ENCODE measurements at regions not wholly inside any gene's neighbourhood (a gene's known extent, or its start where the extent isn't known, plus 50 kb on each side); places are given as distances from the start of the nearest gene placed in this dataset.

GRCh38 chr7:106392144-106392543 is 107.4 kb upstream of the NAMPT start:
- no peak overlapping the region for H3K4me3 ChIP-seq (ENCODE audit: control extremely low read depth in 1 of 5, extremely low read depth in 1 of 5, insufficient read depth in 1 of 5, low read depth in 2 of 5, low read length in 4 of 5)
- DNase-seq (no peak), ATAC-seq (ENCODE audit: low read depth) (no peak)
- no peak overlapping the region for H2AFZ ChIP-seq (ENCODE audit: insufficient read depth, low read depth, low read length, poor library complexity, severe bottlenecking)
- CTCF ChIA-PET, result no interaction called here
- H3K4me3 Mint-ChIP-seq, result no peak overlapping the region
- no peaks in the 10 kb centered on the region for H3K9me3 ChIP-seq (ENCODE audit: control extremely low read depth in 1 of 3, control insufficient read depth in 2 of 3, insufficient read depth in 1 of 3, low read length in 2 of 3)
- H3K9ac ChIP-seq (ENCODE audit: low read length), result no peak overlapping the region
- no peaks in the 10 kb centered on the region for H3K36me3 ChIP-seq (replicated peaks in 1 of 2; ENCODE audit: control extremely low read depth in 1 of 2, control insufficient read depth in 1 of 2, extremely low read depth in 1 of 2, insufficient read depth in 2 of 2, low read length in 1 of 2)
- TF ChIP-seq EZH2 (IDR thresholded peaks at IDR 0.05; ENCODE audit: borderline replicate concordance, insufficient read depth, low read depth, low read length, poor library complexity, severe bottlenecking) (no peak), CTCF (IDR thresholded peaks at IDR 0.05) (no peak)
- no peaks in the 10 kb centered on the region for H3K4me1 ChIP-seq (ENCODE audit: control insufficient read depth in 2 of 2, insufficient read depth in 2 of 2, low read length in 2 of 2)
- no peak overlapping the region for H3K27ac Mint-ChIP-seq
- POLR2A ChIA-PET, result no interaction called here
- WGBS (ENCODE audit: insufficient coverage), result 100% methylated on average over 2 of the region's 4 CpGs
- no peak overlapping the region for H3K27ac ChIP-seq (ENCODE audit: low read length in 2 of 2)
- H3K27me3 ChIP-seq (replicated peaks in 1 of 4; ENCODE audit: control extremely low read depth in 1 of 4, control insufficient read depth in 3 of 4, insufficient read depth in 4 of 4, low read length in 3 of 4), result peaks cover 0 to 7% (median 2%) of the 10 kb centered on the region in 4 experiments
- peaks cover 27% of the 10 kb centered on the region for H3K27me3 Mint-ChIP-seq
- intact Hi-C loops (cut with micrococcal nuclease), result no loop called here
- no peaks in the 10 kb centered on the region for H3K79me2 ChIP-seq (ENCODE audit: control insufficient read depth, insufficient read depth, low read length)
- no peaks in the 10 kb centered on the region for H3K9me3 Mint-ChIP-seq (ENCODE audit: insufficient read depth)
- H3K4me1 Mint-ChIP-seq, result no peaks in the 10 kb centered on the region
- H4K20me1 ChIP-seq (ENCODE audit: control insufficient read depth, insufficient read depth, low read length, poor library complexity, severe bottlenecking), result no peaks in the 10 kb centered on the region
- no peak overlapping the region for H3K4me2 ChIP-seq (replicated peaks; ENCODE audit: low read depth, low read length, poor library complexity, severe bottlenecking)

GRCh38 chr7:106386958-106387357 is 102.2 kb upstream of the NAMPT start:
- no peak overlapping the region for H3K4me3 Mint-ChIP-seq
- Histone ChIP-seq H3K9ac (ENCODE audit: low read length) (no peak overlapping the region), H3K9me3 (ENCODE audit: control extremely low read depth in 1 of 3, control insufficient read depth in 2 of 3, insufficient read depth in 1 of 3, low read length in 2 of 3) (no peaks in the 10 kb centered on the region), H4K20me1 (ENCODE audit: control insufficient read depth, insufficient read depth, low read length, poor library complexity, severe bottlenecking) (no peaks in the 10 kb centered on the region), H2AFZ (ENCODE audit: insufficient read depth, low read depth, low read length, poor library complexity, severe bottlenecking) (no peak overlapping the region), H3K27me3 (replicated peaks in 1 of 4; ENCODE audit: control extremely low read depth in 1 of 4, control insufficient read depth in 3 of 4, insufficient read depth in 4 of 4, low read length in 3 of 4) (peaks cover 0 to 2% (median under 1%) of the 10 kb centered on the region in 4 experiments), H3K4me3 (ENCODE audit: control extremely low read depth in 1 of 5, extremely low read depth in 1 of 5, insufficient read depth in 1 of 5, low read depth in 2 of 5, low read length in 4 of 5) (no peak overlapping the region), H3K27ac (ENCODE audit: low read length in 2 of 2) (no peak overlapping the region), H3K79me2 (ENCODE audit: control insufficient read depth, insufficient read depth, low read length) (no peaks in the 10 kb centered on the region), H3K4me2 (replicated peaks; ENCODE audit: low read depth, low read length, poor library complexity, severe bottlenecking) (no peak overlapping the region), H3K36me3 (replicated peaks in 1 of 2; ENCODE audit: control extremely low read depth in 1 of 2, control insufficient read depth in 1 of 2, extremely low read depth in 1 of 2, insufficient read depth in 2 of 2, low read length in 1 of 2) (no peaks in the 10 kb centered on the region), H3K4me1 (ENCODE audit: control insufficient read depth in 2 of 2, insufficient read depth in 2 of 2, low read length in 2 of 2) (no peaks in the 10 kb centered on the region)
- TF ChIP-seq CTCF (IDR thresholded peaks at IDR 0.05), result no peak
- no peaks in the 10 kb centered on the region for H3K9me3 Mint-ChIP-seq (ENCODE audit: insufficient read depth)
- CTCF ChIA-PET, result interaction anchor here (1.6 kb wide), 1 partner anchor 15 kb away, joined by 3 read pairs; no protein-coding TSS in a partner anchor
- ATAC-seq (ENCODE audit: low read depth) (no peak), DNase-seq (no peak)
- peaks cover 3% of the 10 kb centered on the region for H3K27me3 Mint-ChIP-seq
- no peaks in the 10 kb centered on the region for H3K4me1 Mint-ChIP-seq
- H3K27ac Mint-ChIP-seq, result no peak overlapping the region
- WGBS (ENCODE audit: insufficient coverage), result 96% methylated on average over 5 of the region's 5 CpGs
- intact Hi-C loops (cut with micrococcal nuclease), result no loop called here
- POLR2A ChIA-PET, result no interaction called here
